Right cardiac atrium (tissue), 5 donors: ENCODE measurements at regions not wholly inside any gene's neighbourhood (a gene's known extent, or its start where the extent isn't known, plus 50 kb on each side); places are given as distances from the start of the nearest gene placed in this dataset.
"Not testable (repeated sequence)": the region's sequence is repeated elsewhere in the genome, so short reads cannot be mapped to it uniquely, and the experiment has no call there.

Experiments
- ATAC-seq, 2 donors: fragments of 200-7000 bp; cut with Tn5 transposase; one replicate each; pipeline versions ENCODE4 v1.8.0 to v1.9.1; 2020; ENCODE audit warnings: moderate library complexity in 2 of 2, mild to moderate bottlenecking in 1 of 2
- DNase-seq, 3 donors: peaks; one replicate each; pipeline ENCODE4 v3.0.0-alpha.2; 2020
- H3K27ac ChIP-seq: one replicate; pipeline ENCODE4 v1.5.1; 2013; ENCODE audit warnings: mild to moderate bottlenecking, low read length, control low read depth, moderate library complexity
- H3K27me3 ChIP-seq: one replicate; pipeline ENCODE4 v1.6.1; 2013; ENCODE audit not compliant: control insufficient read depth, insufficient read depth
- H3K4me1 ChIP-seq: one replicate; pipeline ENCODE4 v1.6.1; 2013; ENCODE audit warnings: low read length; ENCODE audit not compliant: control insufficient read depth, insufficient read depth
- H3K4me3 ChIP-seq: one replicate; pipeline ENCODE4 v1.5.1; 2013; ENCODE audit warnings: low read length, control low read depth
- H3K9me3 ChIP-seq: one replicate; pipeline ENCODE4 v1.6.1; 2013; ENCODE audit warnings: low read length; ENCODE audit not compliant: control insufficient read depth
- WGBS: extraction: QIAGEN DNeasy Blood & Tissue Kit; methylation state at CpG from one replicate; pipeline ENCODE4 v1.1.7; 2013; 5-methylcytosine and 5-hydroxymethylcytosine counted together
- intact Hi-C, 4 donors: fragments of 100-400 bp; cut with DNase I; formaldehyde crosslinking; loops; one replicate each; pipeline versions ENCODE4 v1.11.0 to v1.14.0; 2022 to 2023
- donor health status: healthy with polysubstance abuse.
- donor health status: DM: no; HTN: yes; CAD: no.
- donor health status: DM: no; HTN: no; CAD: no.
- donor health status: DM: no; HTN: yes; CAD: no; lungs with severe emphysema.
- donor health status: DM: yes; HTN: yes; CAD: no.

- H3K9me3 ChIP-seq, result no peaks in the 10 kb centered on the region
Observed at GRCh38 chr2:180564051-180564450, 416.4 kb upstream of the UBE2E3 start.

GRCh38 chr2:180562378-180562777 lies 418.0 kb upstream of the UBE2E3 start:
- no peaks in the 10 kb centered on the region for H3K4me1 ChIP-seq
- ATAC-seq, result peak; percentile 76 to 98
- intact Hi-C loops, result no loop called here
- DNase-seq, result peak in 1 of 3 donors; percentile 14
- no peaks in the 10 kb centered on the region for H3K9me3 ChIP-seq
- H3K27me3 ChIP-seq, result no peaks in the 10 kb centered on the region
- WGBS, result 47% methylated on average over 3 of the region's 3 CpGs
- H3K4me3 ChIP-seq, result no peak overlapping the region
- H3K27ac ChIP-seq, result no peak overlapping the region

More at GRCh38 chr2:180564051-180564450, 416.4 kb upstream of the UBE2E3 start:
- WGBS, result 93% methylated on average over 2 of the region's 2 CpGs
- no peaks in the 10 kb centered on the region for H3K27me3 ChIP-seq
- no peak overlapping the region for H3K4me3 ChIP-seq
- H3K4me1 ChIP-seq, result no peaks in the 10 kb centered on the region
- intact Hi-C loops, result no loop called here
- ATAC-seq, result no peak
- DNase-seq, result no peak
- no peak overlapping the region for H3K27ac ChIP-seq

- Histone ChIP-seq H3K27me3 (no peaks in the 10 kb centered on the region), H3K27ac (no peak overlapping the region), H3K9me3 (no peaks in the 10 kb centered on the region), H3K4me1 (no peaks in the 10 kb centered on the region), H3K4me3 (no peak overlapping the region)
- intact Hi-C loops, result no loop called here
- WGBS, result 58% methylated on average over 5 of the region's 5 CpGs
- no peak for DNase-seq
- no peak for ATAC-seq
Observed at GRCh38 chr2:180559771-180560170, 420.6 kb upstream of the UBE2E3 start.

- intact Hi-C loops, result no loop called here
- no peaks in the 10 kb centered on the region for H3K4me1 ChIP-seq
- no peak for DNase-seq
- H3K27me3 ChIP-seq, result no peaks in the 10 kb centered on the region
- no peak overlapping the region for H3K4me3 ChIP-seq
- H3K27ac ChIP-seq, result no peak overlapping the region
- ATAC-seq, result no peak
- H3K9me3 ChIP-seq, result no peaks in the 10 kb centered on the region
Observed at GRCh38 chr2:180559038-180559437, 421.4 kb upstream of the UBE2E3 start.

GRCh38 chr2:180555391-180555965 lies 424.9 kb upstream of the UBE2E3 start:
- 95% methylated on average over 19 of the region's 19 CpGs for WGBS
- DNase-seq (peak in 1 of 3 donors; percentile 32), ATAC-seq (no peak)
- Histone ChIP-seq H3K27me3 (no peaks in the 10 kb centered on the region), H3K4me3 (no peak overlapping the region), H3K27ac (no peak overlapping the region), H3K4me1 (no peaks in the 10 kb centered on the region), H3K9me3 (no peaks in the 10 kb centered on the region)
- intact Hi-C loops, result no loop called here

- H3K4me3 ChIP-seq, result no peak overlapping the region
- ATAC-seq, result no peak
- no peaks in the 10 kb centered on the region for H3K9me3 ChIP-seq
- DNase-seq, result no peak
- intact Hi-C loops, result no loop called here
- H3K27ac ChIP-seq, result no peak overlapping the region
- no peaks in the 10 kb centered on the region for H3K4me1 ChIP-seq
- no peaks in the 10 kb centered on the region for H3K27me3 ChIP-seq
Observed at GRCh38 chr2:180554330-180554729, 426.1 kb upstream of the UBE2E3 start.

- ATAC-seq (no peak), DNase-seq (no peak)
- Histone ChIP-seq H3K27ac (no peak overlapping the region), H3K9me3 (no peaks in the 10 kb centered on the region), H3K4me3 (no peak overlapping the region), H3K4me1 (no peaks in the 10 kb centered on the region), H3K27me3 (no peaks in the 10 kb centered on the region)
- intact Hi-C loops, result no loop called here
Observed at GRCh38 chr2:180553094-180553715, 427.2 kb upstream of the UBE2E3 start.

GRCh38 chr2:180542511-180542910 lies 437.9 kb upstream of the UBE2E3 start:
- no peaks in the 10 kb centered on the region for H3K27me3 ChIP-seq
- H3K9me3 ChIP-seq, result no peaks in the 10 kb centered on the region
- no peak for ATAC-seq
- H3K4me1 ChIP-seq, result no peaks in the 10 kb centered on the region
- no peak overlapping the region for H3K27ac ChIP-seq
- H3K4me3 ChIP-seq, result no peak overlapping the region
- DNase-seq, result no peak
- intact Hi-C loops, result no loop called here

GRCh38 chr2:180540761-180541160 lies 439.6 kb upstream of the UBE2E3 start:
- no peaks in the 10 kb centered on the region for H3K4me1 ChIP-seq
- WGBS, result 57% methylated on average over 8 of the region's 8 CpGs
- no peak for ATAC-seq

GRCh38 chr2:180539541-180539940 lies 440.9 kb upstream of the UBE2E3 start:
- no peak overlapping the region for H3K27ac ChIP-seq
- ATAC-seq (no peak), DNase-seq (no peak)
- H3K27me3 ChIP-seq, result no peaks in the 10 kb centered on the region
- no peaks in the 10 kb centered on the region for H3K4me1 ChIP-seq
- intact Hi-C loops, result no loop called here
- H3K4me3 ChIP-seq, result no peak overlapping the region
- H3K9me3 ChIP-seq, result no peaks in the 10 kb centered on the region

More at GRCh38 chr2:180540761-180541160, 439.6 kb upstream of the UBE2E3 start:
- Histone ChIP-seq H3K4me3 (no peak overlapping the region), H3K27me3 (no peaks in the 10 kb centered on the region), H3K9me3 (no peaks in the 10 kb centered on the region), H3K27ac (no peak overlapping the region)
- intact Hi-C loops, result no loop called here
- peak in 1 of 3 donors; percentile 24 for DNase-seq

- Histone ChIP-seq H3K4me3 (no peak overlapping the region), H3K27me3 (no peaks in the 10 kb centered on the region), H3K9me3 (no peaks in the 10 kb centered on the region), H3K4me1 (no peaks in the 10 kb centered on the region), H3K27ac (no peak overlapping the region)
- intact Hi-C loops, result no loop called here
- ATAC-seq (no peak), DNase-seq (no peak)
- 78% methylated on average over 1 of the region's 1 CpG for WGBS
Observed at GRCh38 chr2:180535289-180535688, 445.1 kb upstream of the UBE2E3 start.

GRCh38 chr2:180531787-180532186 lies 448.6 kb upstream of the UBE2E3 start:
- H3K27ac ChIP-seq, DNase-seq, H3K9me3 ChIP-seq, H3K4me1 ChIP-seq, H3K27me3 ChIP-seq, ATAC-seq, H3K4me3 ChIP-seq, intact Hi-C loops: not testable (repeated sequence)
- WGBS, result 91% methylated on average over 8 of the region's 8 CpGs
